Astrocyte of the spinal cord (primary cell): ENCODE measurements at regions not wholly inside any gene's neighbourhood (a gene's known extent, or its start where the extent isn't known, plus 50 kb on each side); places are given as distances from the start of the nearest gene placed in this dataset.

Experiments
- DNase-seq: peaks from one replicate; pipeline ENCODE4 v3.0.0; 2011; ENCODE audit warnings: low read depth, low spot score
- H3K4me3 ChIP-seq: 2 replicates; pipeline ENCODE4 v1.5.1; 2011; ENCODE audit warnings: low read depth, mild to moderate bottlenecking, low read length, moderate library complexity
- CTCF ChIP-seq: IDR thresholded peaks from 2 replicates; pipeline ENCODE4 v1.5.1; 2012; ENCODE audit warnings: low read depth, mild to moderate bottlenecking, low read length, inconsistent platforms
- in situ Hi-C: cut with HindIII; loops from 2 replicates; pipeline ENCODE4 v1.10.0; 2017; ENCODE audit warnings: low sequenced_read_pairs

GRCh38 chr3:19738846-19739245, 195.2 kb downstream of the EFHB start:
- H3K4me3 ChIP-seq, result no peak overlapping the region
- in situ Hi-C loops, result no loop called here
- TF ChIP-seq CTCF, result no peak
- no peak for DNase-seq

- TF ChIP-seq CTCF, result no peak
- in situ Hi-C loops, result no loop called here
- no peak for DNase-seq
- H3K4me3 ChIP-seq, result no peak overlapping the region
Measured at GRCh38 chr3:19735111-19735510, 198.9 kb downstream of the EFHB start.

- in situ Hi-C loops, result no loop called here
- no peak overlapping the region for H3K4me3 ChIP-seq
- no peak for DNase-seq
- no peak for TF ChIP-seq CTCF
Measured at GRCh38 chr3:19734453-19734852, 199.6 kb downstream of the EFHB start.

GRCh38 chr3:19725000-19725399, 209.0 kb downstream of the EFHB start:
- no peak for DNase-seq
- in situ Hi-C loops, result no loop called here
- TF ChIP-seq CTCF, result no peak
- no peak overlapping the region for H3K4me3 ChIP-seq

- DNase-seq, result no peak
- H3K4me3 ChIP-seq, result no peak overlapping the region
- TF ChIP-seq CTCF, result no peak
- in situ Hi-C loops, result no loop called here
Measured at GRCh38 chr3:19717736-19718135, 216.3 kb downstream of the EFHB start.

- in situ Hi-C loops, result no loop called here
- no peak for TF ChIP-seq CTCF
- no peak for DNase-seq
Measured at GRCh38 chr3:19711160-19711782, 222.7 kb downstream of the EFHB start.

More at GRCh38 chr3:19711160-19711782, 222.7 kb downstream of the EFHB start:
- no peak overlapping the region for H3K4me3 ChIP-seq
